HG03135 (cell line): ENCODE measurements at regions not wholly inside any gene's neighbourhood (a gene's known extent, or its start where the extent isn't known, plus 50 kb on each side); places are given as distances from the start of the nearest gene placed in this dataset.
"Not testable (repeated sequence)": the region's sequence is repeated elsewhere in the genome, so short reads cannot be mapped to it uniquely, and the experiment has no call there.

Experiments
- ATAC-seq: cut with Tn5 transposase; IDR thresholded peaks from one replicate; pipeline ENCODE4 v1.9.1; 2021; ENCODE audit warnings: mild to moderate bottlenecking, moderate library complexity; ENCODE audit not compliant: unreplicated experiment

- no peak for ATAC-seq
Measured at GRCh38 chr2:209141818-209142217, 282.0 kb upstream of the MAP2 start.

- ATAC-seq = not testable (repeated sequence)
Measured at GRCh38 chr2:209145220-209145691, 278.6 kb upstream of the MAP2 start.

GRCh38 chr2:209145941-209146681 lies 277.7 kb upstream of the MAP2 start:
- no peak for ATAC-seq

DNA sequence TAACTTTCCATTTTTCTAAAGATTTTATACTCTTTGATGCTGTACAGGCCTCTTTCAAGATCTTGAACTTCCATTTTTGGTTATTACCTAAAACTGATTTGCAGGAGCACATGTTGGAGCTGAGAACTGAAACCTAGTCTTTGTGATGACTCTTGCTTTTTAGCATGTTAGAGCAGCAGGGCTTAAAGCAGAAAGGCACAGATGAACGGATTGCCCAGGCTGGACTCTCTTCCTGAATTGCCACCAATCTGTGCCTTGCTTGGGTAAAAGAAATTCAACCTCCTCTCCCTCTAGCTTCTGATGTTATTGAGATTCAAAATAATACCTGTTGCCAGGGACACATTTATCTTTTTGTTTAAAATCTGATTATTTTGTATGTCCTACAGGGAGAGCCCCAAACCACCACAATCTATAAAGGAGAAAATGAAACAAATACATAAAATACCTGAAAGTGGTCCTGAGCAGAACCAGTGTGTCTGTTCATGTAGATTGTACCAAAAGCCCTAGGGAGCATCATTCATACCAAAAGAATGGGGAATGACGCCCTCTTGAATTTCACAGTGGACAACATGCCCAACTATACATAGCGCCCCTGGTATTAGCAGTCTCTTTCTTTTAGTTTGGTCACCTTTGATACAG lies 277.0 kb upstream of the MAP2 start:
- ATAC-seq = no peak

- no peak for ATAC-seq
Measured at GRCh38 chr2:209147981-209148380, 275.9 kb upstream of the MAP2 start.

GRCh38 chr2:209160800-209161588 lies 262.9 kb upstream of the MAP2 start:
- ATAC-seq = no peak

GRCh38 chr2:209162129-209162528 lies 261.7 kb upstream of the MAP2 start:
- no peak for ATAC-seq

DNA sequence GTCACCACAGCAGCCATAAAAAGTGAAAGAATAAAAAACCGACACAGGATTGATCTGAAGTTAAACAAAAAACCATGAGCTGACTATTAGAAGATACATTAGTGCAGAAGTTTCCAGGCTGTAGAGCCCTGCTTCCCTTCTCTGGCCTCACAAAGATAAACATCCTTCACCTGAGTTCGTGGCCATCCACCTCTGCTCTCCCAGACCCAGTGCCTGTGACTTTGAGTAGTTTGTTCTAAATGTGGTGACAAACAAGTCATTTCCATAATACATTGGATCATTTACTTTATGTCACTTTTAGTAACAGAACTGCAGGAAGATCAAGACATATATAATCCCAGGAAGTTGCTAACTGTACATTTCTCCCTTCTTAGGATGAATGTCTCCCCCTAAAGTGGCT lies 241.9 kb upstream of the MAP2 start:
- no peak for ATAC-seq

DNA sequence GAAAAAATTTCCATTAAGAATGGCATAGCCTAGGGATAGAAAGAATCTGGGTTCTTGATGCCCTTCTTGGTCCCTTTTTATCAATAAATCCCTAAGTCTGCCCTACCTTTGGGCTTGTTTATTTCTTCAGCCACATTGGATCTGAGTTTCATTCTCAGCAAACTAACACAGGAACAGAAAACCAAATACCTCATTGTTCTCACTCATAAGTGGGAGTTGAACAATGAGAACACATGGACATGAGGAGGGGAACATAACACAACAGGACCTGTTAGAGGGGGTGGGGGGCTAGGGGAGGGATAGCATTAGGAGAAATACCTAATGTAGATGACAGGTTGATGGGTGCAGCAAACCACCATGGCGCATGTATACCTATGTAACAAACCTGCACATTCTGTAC lies 237.0 kb upstream of the MAP2 start:
- not testable (repeated sequence) for ATAC-seq

GRCh38 chr2:209189893-209190292 lies 234.0 kb upstream of the MAP2 start:
- ATAC-seq = no peak

GRCh38 chr2:209191139-209191538 lies 232.7 kb upstream of the MAP2 start:
- ATAC-seq = no peak

DNA sequence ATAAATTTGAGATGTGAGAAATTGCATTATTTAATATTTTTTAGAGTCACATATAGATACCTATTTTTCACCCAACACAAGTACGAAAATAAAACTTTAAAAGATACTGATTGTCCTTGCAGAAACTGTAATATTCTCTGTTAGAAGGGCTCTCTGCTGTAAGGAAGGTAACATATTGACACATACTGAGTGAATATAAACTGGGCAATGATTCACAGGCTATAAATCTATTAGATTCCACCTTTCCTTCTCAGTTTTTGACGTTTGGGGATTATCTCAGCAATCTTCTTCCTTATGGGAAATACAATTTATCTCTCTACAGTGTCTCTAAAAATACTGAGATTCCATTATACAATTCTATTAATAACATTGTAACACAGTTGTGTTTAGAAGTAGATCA lies 229.1 kb upstream of the MAP2 start:
- no peak for ATAC-seq

DNA sequence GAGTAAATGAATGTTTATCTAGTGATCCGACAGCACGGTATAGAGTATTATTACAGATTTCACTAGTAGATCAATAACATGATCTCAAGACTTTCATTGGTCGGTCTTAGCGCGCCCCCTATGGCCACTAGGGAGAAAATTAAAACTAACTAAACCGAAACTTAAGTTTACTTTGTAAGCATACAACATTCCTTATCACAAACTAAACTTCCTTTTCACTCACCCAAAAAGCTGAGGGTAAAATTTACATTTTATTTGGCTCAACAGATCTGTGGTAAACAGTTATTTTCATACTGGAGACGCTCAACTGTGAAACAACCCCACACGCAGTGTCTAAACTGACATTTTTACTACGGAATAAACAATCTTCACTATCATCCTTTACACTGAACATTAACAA lies 215.6 kb upstream of the MAP2 start:
- ATAC-seq = no peak

DNA sequence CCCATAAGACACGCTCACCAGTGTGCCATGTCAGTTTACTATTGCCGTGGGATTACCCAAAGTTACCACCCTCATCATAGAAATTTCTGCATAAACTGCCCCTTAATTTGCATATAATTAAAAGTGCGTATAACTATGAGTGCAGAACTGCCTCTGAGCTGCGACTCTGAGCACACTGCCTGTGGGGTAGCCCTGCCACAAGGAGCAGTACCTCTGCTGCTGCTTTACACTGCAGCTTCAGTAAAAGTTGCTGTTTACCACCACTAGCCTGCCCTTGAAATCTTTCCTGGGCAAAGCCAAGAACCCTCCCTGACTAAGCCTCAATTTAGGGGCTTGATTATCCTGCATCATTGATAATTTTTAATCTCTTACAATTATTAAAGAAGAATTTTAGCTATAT lies 213.9 kb upstream of the MAP2 start:
- ATAC-seq = no peak

GRCh38 chr2:209230560-209230959 lies 193.3 kb upstream of the MAP2 start:
- no peak for ATAC-seq

DNA sequence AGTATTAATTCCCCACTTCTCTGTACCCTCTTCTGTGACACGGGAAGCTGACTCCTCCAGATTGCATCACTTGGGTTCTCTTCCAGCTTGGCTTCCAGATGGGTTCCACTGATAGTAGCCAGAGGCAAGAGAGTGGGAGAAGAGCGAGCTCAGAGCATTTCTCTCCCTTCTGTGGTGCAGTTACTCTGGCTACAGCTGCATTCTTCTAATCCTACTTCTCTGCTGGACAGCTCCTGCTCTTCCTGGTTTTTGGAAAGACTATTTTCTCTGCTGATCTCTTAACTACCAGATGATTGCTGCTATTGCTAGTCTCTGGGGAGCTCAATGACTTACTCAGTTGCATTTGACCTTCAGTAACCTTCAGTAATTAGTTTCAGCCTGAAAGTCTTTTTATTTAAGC lies 187.5 kb upstream of the MAP2 start:
- ATAC-seq = no peak

DNA sequence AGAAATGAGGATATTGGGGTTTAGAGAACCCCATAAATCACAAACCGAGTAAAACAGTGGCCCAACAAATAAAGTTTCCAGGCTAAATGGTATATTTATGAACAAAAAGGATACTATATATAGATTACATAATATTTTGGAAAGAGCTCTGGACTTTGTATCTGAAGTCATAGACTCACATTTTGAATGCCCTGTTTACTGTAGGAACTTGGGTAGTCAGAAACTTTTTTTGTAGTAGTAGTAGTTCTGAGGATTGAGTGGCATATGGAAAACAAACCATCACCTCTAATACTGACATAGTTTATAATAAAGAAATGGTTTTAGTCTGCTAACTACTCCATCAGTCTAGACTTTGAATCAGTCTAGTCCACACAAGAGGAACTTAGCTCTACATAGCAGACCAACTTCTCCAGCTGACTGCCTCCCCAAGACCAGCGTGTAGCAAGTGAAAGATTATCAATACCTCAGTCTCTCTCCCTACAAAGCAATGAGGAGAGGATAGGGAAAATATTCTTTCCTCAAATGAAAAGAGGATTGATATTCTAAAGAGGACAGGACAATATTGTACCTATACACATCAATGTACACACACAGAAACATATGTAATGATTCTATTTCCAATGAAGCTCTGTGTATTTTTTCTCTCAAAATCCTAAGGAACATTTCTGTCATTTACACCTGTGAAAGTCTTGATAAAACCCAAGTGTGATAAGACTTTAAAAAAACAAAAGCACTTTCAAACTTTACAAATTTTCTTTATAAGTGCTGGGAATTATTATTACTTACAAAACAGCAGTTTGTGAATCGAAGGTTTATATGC lies 184.9 kb upstream of the MAP2 start:
- ATAC-seq = no peak

DNA sequence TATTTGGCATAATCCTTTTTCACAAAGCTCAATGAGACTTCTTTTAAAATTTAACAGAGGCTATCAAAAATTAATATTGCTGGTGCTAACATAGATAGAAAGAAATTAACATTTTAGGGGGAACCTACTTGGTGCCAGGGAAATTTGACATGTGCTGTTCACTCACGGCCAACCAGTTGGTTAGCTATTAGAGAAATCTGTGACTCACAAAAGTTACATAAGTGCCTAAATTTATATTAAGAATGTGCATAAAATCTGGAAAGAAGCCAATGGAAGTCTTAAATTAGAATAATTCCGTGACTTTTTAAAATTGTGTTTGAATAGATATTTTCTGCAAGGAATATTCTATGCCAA lies 184.3 kb upstream of the MAP2 start:
- ATAC-seq = no peak

- ATAC-seq = no peak
Measured at GRCh38 chr2:209240204-209240603, 183.6 kb upstream of the MAP2 start.

DNA sequence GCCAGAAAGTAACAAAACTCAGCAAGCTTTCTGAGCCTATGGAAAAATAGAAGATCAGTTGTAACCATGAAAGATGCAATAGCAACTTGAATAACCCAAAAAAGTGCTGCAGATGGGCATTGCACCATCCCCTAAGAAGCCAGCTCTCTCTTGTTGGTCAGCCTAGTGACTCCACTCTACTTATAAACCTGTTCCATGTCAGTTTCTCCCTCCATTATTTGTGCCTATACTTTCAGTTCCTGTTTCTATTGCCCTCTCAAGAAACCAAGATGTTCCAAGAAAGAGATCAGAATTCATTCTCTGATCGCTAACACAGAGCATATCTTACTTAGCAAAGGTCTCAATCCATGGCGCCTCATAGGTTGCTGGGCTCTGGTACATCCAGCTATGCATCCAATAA lies 170.3 kb upstream of the MAP2 start:
- ATAC-seq = no peak

DNA sequence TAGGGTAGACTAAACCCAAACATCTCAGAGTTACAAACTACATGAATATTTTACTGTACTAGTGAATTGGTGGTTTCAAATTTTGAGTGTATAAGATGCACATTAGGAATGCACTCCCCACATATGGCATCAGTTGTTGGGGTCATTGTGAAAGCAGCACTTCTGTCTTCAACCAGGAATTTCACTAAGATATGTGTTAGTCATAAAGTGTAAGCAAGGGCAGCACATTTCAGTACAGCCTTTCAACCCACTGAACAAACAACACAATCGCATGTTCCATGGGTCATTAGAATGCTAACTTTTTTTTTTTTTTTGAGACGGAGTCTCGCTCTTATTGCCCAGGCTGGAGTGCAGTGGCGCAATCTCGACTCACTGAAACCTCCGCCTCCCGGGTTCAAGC lies 164.1 kb upstream of the MAP2 start:
- ATAC-seq = no peak
